Astrocyte of the spinal cord (primary cell): ENCODE measurements at regions not wholly inside any gene's neighbourhood (a gene's known extent, or its start where the extent isn't known, plus 50 kb on each side); places are given as distances from the start of the nearest gene placed in this dataset.
"Not testable (repeated sequence)": the region's sequence is repeated elsewhere in the genome, so short reads cannot be mapped to it uniquely, and the experiment has no call there.

Source experiments
- DNase-seq: peaks from one replicate; pipeline ENCODE4 v3.0.0; 2011; ENCODE audit warnings: low read depth, low spot score
- H3K4me3 ChIP-seq: 2 replicates; pipeline ENCODE4 v1.5.1; 2011; ENCODE audit warnings: low read depth, mild to moderate bottlenecking, low read length, moderate library complexity
- in situ Hi-C: cut with HindIII; loops from 2 replicates; pipeline ENCODE4 v1.10.0; 2017; ENCODE audit warnings: low sequenced_read_pairs
- TF ChIP-seq, protein P1 (sequence below): IDR thresholded peaks from 2 replicates; pipeline ENCODE4 v1.5.1; 2012; ENCODE audit warnings: low read depth, mild to moderate bottlenecking, low read length, inconsistent platforms

DNA sequence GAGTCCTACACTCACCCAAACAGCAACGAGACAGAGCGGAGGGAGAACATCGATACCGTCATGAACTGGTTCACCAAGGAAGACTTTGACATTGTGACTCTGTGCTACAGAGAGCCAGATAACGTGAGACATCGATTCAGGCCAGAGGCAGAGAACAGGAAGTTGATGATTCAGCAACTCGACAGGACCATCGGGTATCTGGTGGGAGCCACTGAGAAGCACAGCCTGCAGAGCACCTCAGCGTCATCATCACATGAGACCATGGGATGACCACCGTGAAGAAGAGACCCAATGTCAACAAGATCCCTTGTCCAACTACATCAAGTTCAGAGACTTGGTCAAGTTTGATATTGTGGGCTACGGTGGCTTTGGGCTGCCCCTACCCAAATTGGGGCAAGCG lies 60.8 kb upstream of the DEFB108B start:
- DNase-seq, H3K4me3 ChIP-seq, in situ Hi-C loops: not testable (repeated sequence)

DNA sequence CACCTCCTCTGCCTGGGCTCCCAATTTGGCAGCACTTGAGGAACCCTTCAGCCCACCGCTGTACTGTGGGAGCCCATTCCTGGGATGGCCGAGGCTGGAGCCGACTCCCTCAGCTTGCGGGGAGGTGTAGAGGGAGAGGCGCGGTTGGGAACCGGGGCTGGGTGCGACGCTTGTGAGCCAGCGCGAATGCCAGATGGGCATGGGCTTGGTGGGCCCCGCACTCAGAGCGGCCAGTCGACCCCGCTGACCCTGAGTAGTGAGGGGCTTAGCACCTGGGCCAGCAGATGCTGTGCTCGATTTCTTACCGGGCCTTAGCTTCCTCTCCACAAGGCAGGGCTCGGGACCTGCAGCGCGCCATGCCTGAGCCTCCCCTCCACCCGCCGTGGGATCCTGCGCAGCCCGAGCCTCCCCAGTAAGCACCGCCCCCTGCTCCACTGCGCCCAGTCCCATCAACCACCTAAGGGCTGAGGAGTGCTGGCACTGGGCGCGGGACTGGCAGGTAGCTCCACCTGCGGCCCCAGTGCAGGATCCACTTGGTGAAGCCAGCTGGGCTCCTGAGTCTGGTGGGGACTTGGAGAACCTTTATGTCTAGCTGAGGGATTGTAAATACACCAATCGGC lies 58.3 kb upstream of the DEFB108B start:
- TF ChIP-seq, protein P1, sequence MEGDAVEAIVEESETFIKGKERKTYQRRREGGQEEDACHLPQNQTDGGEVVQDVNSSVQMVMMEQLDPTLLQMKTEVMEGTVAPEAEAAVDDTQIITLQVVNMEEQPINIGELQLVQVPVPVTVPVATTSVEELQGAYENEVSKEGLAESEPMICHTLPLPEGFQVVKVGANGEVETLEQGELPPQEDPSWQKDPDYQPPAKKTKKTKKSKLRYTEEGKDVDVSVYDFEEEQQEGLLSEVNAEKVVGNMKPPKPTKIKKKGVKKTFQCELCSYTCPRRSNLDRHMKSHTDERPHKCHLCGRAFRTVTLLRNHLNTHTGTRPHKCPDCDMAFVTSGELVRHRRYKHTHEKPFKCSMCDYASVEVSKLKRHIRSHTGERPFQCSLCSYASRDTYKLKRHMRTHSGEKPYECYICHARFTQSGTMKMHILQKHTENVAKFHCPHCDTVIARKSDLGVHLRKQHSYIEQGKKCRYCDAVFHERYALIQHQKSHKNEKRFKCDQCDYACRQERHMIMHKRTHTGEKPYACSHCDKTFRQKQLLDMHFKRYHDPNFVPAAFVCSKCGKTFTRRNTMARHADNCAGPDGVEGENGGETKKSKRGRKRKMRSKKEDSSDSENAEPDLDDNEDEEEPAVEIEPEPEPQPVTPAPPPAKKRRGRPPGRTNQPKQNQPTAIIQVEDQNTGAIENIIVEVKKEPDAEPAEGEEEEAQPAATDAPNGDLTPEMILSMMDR = no peak
- no peak for DNase-seq
- no peak overlapping the region for H3K4me3 ChIP-seq
- in situ Hi-C loops = no loop called here

DNA sequence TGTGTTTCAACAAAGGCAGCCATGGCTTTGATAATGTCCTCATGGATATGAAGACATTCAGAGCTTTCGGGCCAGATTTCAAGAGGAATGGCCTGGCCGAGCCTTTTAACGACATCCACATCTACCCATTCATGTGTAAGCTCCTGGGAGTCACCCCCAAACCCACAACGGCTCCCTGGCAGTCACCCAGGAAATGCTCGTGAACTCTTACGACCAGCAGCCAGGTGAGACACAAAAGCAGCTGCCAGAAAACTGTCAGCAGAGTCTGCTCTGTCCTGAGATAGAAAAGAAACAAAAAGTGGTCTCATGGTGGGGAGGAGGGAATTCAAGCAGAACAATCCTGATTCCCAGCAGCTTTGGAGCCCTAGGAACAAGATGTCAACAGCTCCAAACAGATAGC lies 52.9 kb upstream of the DEFB108B start:
- H3K4me3 ChIP-seq, DNase-seq, in situ Hi-C loops: not testable (repeated sequence)

DNA sequence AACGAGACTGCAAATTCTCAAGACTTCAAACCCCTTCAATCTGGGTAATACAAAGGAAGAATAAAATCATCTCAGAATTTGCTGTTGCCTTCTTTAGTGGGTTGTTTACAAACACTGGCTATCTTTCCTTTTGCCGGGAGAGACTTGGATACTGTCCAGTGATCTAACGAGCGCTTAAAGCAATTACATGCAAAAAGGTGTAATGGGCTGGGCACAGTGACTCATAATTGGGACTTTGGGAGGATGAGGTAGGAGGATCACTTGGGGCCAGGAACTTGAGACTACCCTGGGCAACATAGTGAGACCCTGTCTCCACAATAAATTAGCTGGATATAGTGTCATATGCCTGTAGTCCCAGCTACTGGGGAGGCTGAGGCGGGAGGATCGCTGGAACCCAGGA lies 52.2 kb upstream of the DEFB108B start:
- DNase-seq, in situ Hi-C loops, H3K4me3 ChIP-seq: not testable (repeated sequence)

DNA sequence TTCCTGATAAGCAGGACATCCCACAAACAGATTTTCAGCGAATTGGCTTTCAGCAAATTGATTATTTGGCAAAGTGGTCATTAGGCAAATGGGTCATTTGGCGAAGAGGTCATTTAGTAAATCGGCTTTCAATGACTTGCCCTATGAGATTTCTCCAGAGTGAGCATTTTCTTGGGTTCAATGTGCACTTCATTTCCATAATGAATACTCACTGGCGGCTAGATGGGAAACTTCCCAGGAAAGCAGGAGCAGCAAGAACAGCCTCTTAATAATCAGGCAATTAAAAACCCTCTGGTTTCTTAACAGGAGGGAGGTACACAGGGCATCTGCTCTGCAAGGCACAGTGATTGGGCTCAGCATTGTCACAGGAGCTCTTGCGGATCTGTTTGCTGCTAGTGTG lies 51.5 kb upstream of the DEFB108B start:
- in situ Hi-C loops, DNase-seq, H3K4me3 ChIP-seq: not testable (repeated sequence)

DNA sequence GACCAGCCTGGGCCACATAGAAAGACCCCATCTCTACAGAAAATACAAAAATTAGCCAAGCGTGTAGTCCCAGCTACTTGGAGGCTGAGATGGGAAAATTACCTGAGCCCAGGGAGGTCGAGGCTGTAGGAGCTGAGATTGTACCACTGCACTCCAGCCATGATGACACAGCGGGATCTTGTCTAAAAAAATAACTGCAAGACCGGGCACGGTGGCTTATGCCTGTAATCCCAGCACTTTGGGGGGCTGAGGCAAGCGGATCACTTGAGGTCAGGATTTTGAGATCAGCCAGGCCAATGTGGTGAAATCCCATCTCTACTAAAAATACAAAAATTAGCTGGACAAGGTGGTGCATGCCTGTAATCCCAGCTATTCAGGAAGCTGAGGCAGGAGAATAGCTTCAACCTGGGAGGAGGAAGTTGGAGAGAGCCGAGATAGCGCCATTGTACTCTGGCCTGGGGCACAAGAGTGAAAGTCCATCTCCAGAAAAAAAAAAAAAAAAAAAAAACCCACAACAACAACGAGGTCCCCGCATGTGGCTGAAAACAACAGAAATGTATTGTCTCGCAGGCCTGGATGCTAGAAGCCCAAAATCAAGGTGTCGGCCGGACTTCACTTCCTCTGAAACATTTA lies 50.7 kb upstream of the DEFB108B start:
- H3K4me3 ChIP-seq, in situ Hi-C loops, DNase-seq: not testable (repeated sequence)

DNA sequence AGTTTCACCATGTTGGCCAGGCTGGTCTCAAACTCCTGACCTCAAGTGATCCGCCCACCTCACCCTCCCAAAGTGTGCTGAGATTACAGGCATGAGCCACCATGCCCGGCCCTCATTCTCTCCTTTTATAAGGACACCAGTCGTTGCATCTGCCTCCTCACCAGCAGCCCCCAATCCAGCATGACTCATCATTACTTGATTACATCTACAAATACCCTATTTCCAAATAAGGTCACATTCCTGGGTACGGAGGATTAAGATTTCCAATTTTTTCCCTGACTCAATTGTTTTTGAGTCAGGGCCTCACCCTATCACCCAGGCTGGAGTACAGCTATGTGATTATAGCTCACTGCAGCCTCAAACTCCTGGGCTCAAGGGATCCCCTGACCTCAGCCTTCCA lies 49.8 kb upstream of the DEFB108B start:
- DNase-seq, in situ Hi-C loops, H3K4me3 ChIP-seq: not testable (repeated sequence)
